Parathyroid adenoma (tissue), 2 donors: ENCODE measurements at regions not wholly inside any gene's neighbourhood (a gene's known extent, or its start where the extent isn't known, plus 50 kb on each side); places are given as distances from the start of the nearest gene placed in this dataset.

ENCODE experiments used
- H2AFZ ChIP-seq: fragments of 300-600 bp; sonication (generic); one replicate; pipeline ENCODE4 v1.7.0; 2017; ENCODE audit warnings: antibody characterized with exemption, mild to moderate bottlenecking
- H3K27ac ChIP-seq: fragments of 300-600 bp; sonication (generic); one replicate; pipeline ENCODE4 v1.7.0; 2017
- H3K27me3 ChIP-seq: fragments of 300-600 bp; sonication (generic); one replicate; pipeline ENCODE4 v1.7.0; 2017; ENCODE audit warnings: low read length; ENCODE audit not compliant: control insufficient read depth, insufficient read depth
- H3K36me3 ChIP-seq: fragments of 300-600 bp; sonication (generic); one replicate; pipeline ENCODE4 v1.7.0; 2017; ENCODE audit warnings: low read length; ENCODE audit not compliant: control insufficient read depth, insufficient read depth
- H3K4me1 ChIP-seq: fragments of 300-600 bp; sonication (generic); one replicate; pipeline ENCODE4 v1.7.0; 2017; ENCODE audit warnings: control low read depth
- H3K4me2 ChIP-seq: fragments of 300-600 bp; sonication (generic); one replicate; pipeline ENCODE4 v1.7.0; 2017; ENCODE audit warnings: low read length
- H3K4me3 ChIP-seq: fragments of 300-600 bp; sonication (generic); one replicate; pipeline ENCODE4 v1.7.0; 2017; ENCODE audit warnings: low read depth, low read length
- H3K79me2 ChIP-seq: fragments of 300-600 bp; sonication (generic); one replicate; pipeline ENCODE4 v1.7.0; 2017; ENCODE audit warnings: control low read depth
- H3K9ac ChIP-seq: fragments of 300-600 bp; sonication (generic); one replicate; pipeline ENCODE4 v1.7.0; 2017; ENCODE audit warnings: mild to moderate bottlenecking
- H3K9me3 ChIP-seq: fragments of 300-600 bp; sonication (generic); one replicate; pipeline ENCODE4 v1.7.0; 2017; ENCODE audit warnings: low read length; ENCODE audit not compliant: control insufficient read depth
- CTCF ChIP-seq: fragments of 300-600 bp; sonication (generic); IDR thresholded peaks from one replicate; pipeline ENCODE4 v1.7.0; 2017; ENCODE audit warnings: antibody characterized with exemption, mild to moderate bottlenecking
- donor health status: primary hyperparathyroidism.

- Histone ChIP-seq H3K79me2 (no peaks in the 10 kb centered on the region), H3K36me3 (no peaks in the 10 kb centered on the region), H3K9ac (no peak overlapping the region), H3K4me2 (no peak overlapping the region), H3K27me3 (no peaks in the 10 kb centered on the region), H3K9me3 (no peaks in the 10 kb centered on the region), H3K4me3 (no peak overlapping the region), H3K4me1 (no peaks in the 10 kb centered on the region), H3K27ac (no peak overlapping the region), H2AFZ (no peak overlapping the region)
- no peak for TF ChIP-seq CTCF
These were observed 151.5 kb downstream of the INHBB start for GRCh38 chr2:120497261-120497977.

GRCh38 chr2:120498121-120498520 lies 152.2 kb downstream of the INHBB start:
- no peak overlapping the region for H2AFZ ChIP-seq
- no peaks in the 10 kb centered on the region for H3K4me1 ChIP-seq
- H3K79me2 ChIP-seq = no peaks in the 10 kb centered on the region
- H3K27ac ChIP-seq = no peak overlapping the region
- no peaks in the 10 kb centered on the region for H3K36me3 ChIP-seq
- no peak overlapping the region for H3K4me3 ChIP-seq
- H3K4me2 ChIP-seq = no peak overlapping the region
- no peak overlapping the region for H3K9ac ChIP-seq
- H3K27me3 ChIP-seq = no peaks in the 10 kb centered on the region
- TF ChIP-seq CTCF = no peak
- H3K9me3 ChIP-seq = no peaks in the 10 kb centered on the region

- Histone ChIP-seq H3K9me3 (no peaks in the 10 kb centered on the region), H3K79me2 (no peaks in the 10 kb centered on the region), H3K27ac (no peak overlapping the region), H3K4me3 (no peak overlapping the region), H3K36me3 (no peaks in the 10 kb centered on the region), H3K9ac (no peak overlapping the region), H3K4me2 (no peak overlapping the region), H3K27me3 (no peaks in the 10 kb centered on the region), H2AFZ (no peak overlapping the region), H3K4me1 (no peaks in the 10 kb centered on the region)
- TF ChIP-seq CTCF = no peak
These were observed 152.8 kb downstream of the INHBB start for GRCh38 chr2:120498576-120499394.

GRCh38 chr2:120499784-120500495 lies 154.0 kb downstream of the INHBB start:
- no peaks in the 10 kb centered on the region for H3K79me2 ChIP-seq
- H3K9me3 ChIP-seq = no peaks in the 10 kb centered on the region
- no peaks in the 10 kb centered on the region for H3K36me3 ChIP-seq
- no peak for TF ChIP-seq CTCF
- H2AFZ ChIP-seq = no peak overlapping the region
- H3K27ac ChIP-seq = no peak overlapping the region
- H3K4me2 ChIP-seq = no peak overlapping the region
- H3K4me1 ChIP-seq = no peaks in the 10 kb centered on the region
- H3K9ac ChIP-seq = no peak overlapping the region
- H3K27me3 ChIP-seq = no peaks in the 10 kb centered on the region
- H3K4me3 ChIP-seq = no peak overlapping the region
